Activated T-helper 9 cell treated with anti-CD3 and anti-CD28 coated beads, Interleukin-2, amount 50 U/mL, for 16 hours (primary cell): ENCODE measurements at regions not wholly inside any gene's neighbourhood (a gene's known extent, or its start where the extent isn't known, plus 50 kb on each side); places are given as distances from the start of the nearest gene placed in this dataset.
"Not testable (repeated sequence)": the region's sequence is repeated elsewhere in the genome, so short reads cannot be mapped to it uniquely, and the experiment has no call there.

Experiments used
- DNase-seq: peaks from one replicate; pipeline ENCODE4 v3.0.0-alpha.2; 2020; ENCODE audit warnings: low read depth

- DNase-seq: no peak
These were observed 376.1 kb downstream of the LMO7 start for GRCh38 chr13:76012091-76012721.

- no peak for DNase-seq
These were observed 373.2 kb downstream of the LMO7 start for GRCh38 chr13:76009267-76009890.

- DNase-seq: no peak
These were observed 368.3 kb downstream of the LMO7 start for GRCh38 chr13:76004416-76004815.

GRCh38 chr13:76000131-76000530, 364.0 kb downstream of the LMO7 start:
- DNase-seq: no peak

GRCh38 chr13:75996582-75996981, 360.5 kb downstream of the LMO7 start:
- DNase-seq: no peak

GRCh38 chr13:75995966-75996365, 359.8 kb downstream of the LMO7 start:
- DNase-seq: no peak

- no peak for DNase-seq
These were observed 357.7 kb downstream of the LMO7 start for GRCh38 chr13:75993823-75994222.

- DNase-seq: no peak
These were observed 357.1 kb downstream of the LMO7 start for GRCh38 chr13:75993241-75993640.

- no peak for DNase-seq
These were observed 350.7 kb downstream of the LMO7 start for GRCh38 chr13:75986818-75987217.

GRCh38 chr13:75985132-75985531, 349.0 kb downstream of the LMO7 start:
- no peak for DNase-seq

- DNase-seq: no peak
These were observed 342.7 kb downstream of the LMO7 start for GRCh38 chr13:75978818-75979217.

GRCh38 chr13:75968103-75968838, 332.1 kb downstream of the LMO7 start:
- DNase-seq: no peak

GRCh38 chr13:75963302-75963701, 327.2 kb downstream of the LMO7 start:
- DNase-seq: no peak

GRCh38 chr13:75961911-75962310, 325.8 kb downstream of the LMO7 start:
- DNase-seq: no peak

- DNase-seq: no peak
These were observed 324.4 kb downstream of the LMO7 start for GRCh38 chr13:75960538-75960994.

GRCh38 chr13:75959861-75960481, 323.8 kb downstream of the LMO7 start:
- no peak for DNase-seq

- not testable (repeated sequence) for DNase-seq
These were observed 317.5 kb downstream of the LMO7 start for GRCh38 chr13:75953589-75953988.

GRCh38 chr13:75947448-75947847, 311.3 kb downstream of the LMO7 start:
- no peak for DNase-seq

- no peak for DNase-seq
These were observed 310.6 kb downstream of the LMO7 start for GRCh38 chr13:75946536-75947284.

- DNase-seq: no peak
These were observed 309.8 kb downstream of the LMO7 start for GRCh38 chr13:75945841-75946482.

- DNase-seq: no peak
These were observed 302.9 kb downstream of the LMO7 start for GRCh38 chr13:75938811-75939560.
